Loucy (cell line): ENCODE measurements at regions not wholly inside any gene's neighbourhood (a gene's known extent, or its start where the extent isn't known, plus 50 kb on each side); places are given as distances from the start of the nearest gene placed in this dataset.

Experiments used
- H2AFZ ChIP-seq: fragments of 200-600 bp; sonication (generic); 2 replicates; pipeline ENCODE4 v1.6.0; 2016; ENCODE audit warnings: antibody characterized with exemption, mild to moderate bottlenecking, low read length, moderate library complexity
- H3F3A ChIP-seq: fragments of 200-600 bp; 2 replicates; pipeline ENCODE4 v1.6.0; 2016; ENCODE audit warnings: antibody characterized with exemption, low read depth, mild to moderate bottlenecking
- H3K27me3 ChIP-seq: fragments of 200-600 bp; sonication (generic); 2 replicates; pipeline ENCODE4 v1.6.1; 2014; ENCODE audit warnings: low read length, mild to moderate bottlenecking; ENCODE audit not compliant: insufficient read depth, poor library complexity, severe bottlenecking
- H3K36me3 ChIP-seq: fragments of 200-600 bp; sonication (generic); 2 replicates; pipeline ENCODE4 v1.6.1; 2016; ENCODE audit warnings: low read length; ENCODE audit not compliant: insufficient read depth
- H3K4me1 ChIP-seq: fragments of 200-600 bp; sonication (generic); 2 replicates; pipeline ENCODE4 v1.5.1; 2014; ENCODE audit warnings: low read length, mild to moderate bottlenecking; ENCODE audit not compliant: insufficient read depth, poor library complexity, severe bottlenecking
- H3K4me2 ChIP-seq: fragments of 200-600 bp; sonication (generic); 2 replicates; pipeline ENCODE4 v1.6.0; 2014; ENCODE audit warnings: antibody characterized with exemption, low read length, low read depth, mild to moderate bottlenecking; ENCODE audit not compliant: poor library complexity, severe bottlenecking
- H3K4me3 ChIP-seq: fragments of 200-600 bp; sonication (generic); 2 replicates; pipeline ENCODE4 v1.5.1; 2014; ENCODE audit warnings: low read length, mild to moderate bottlenecking, mixed read lengths; ENCODE audit not compliant: poor library complexity, severe bottlenecking
- H3K79me2 ChIP-seq: fragments of 200-600 bp; sonication (generic); 2 replicates; pipeline ENCODE4 v1.6.1; 2014; ENCODE audit warnings: low read length; ENCODE audit not compliant: insufficient read depth
- H3K9ac ChIP-seq: fragments of 200-600 bp; sonication (generic); 2 replicates; pipeline ENCODE4 v1.6.0; 2014; ENCODE audit warnings: mild to moderate bottlenecking, low read depth, low read length, moderate library complexity; ENCODE audit not compliant: poor library complexity, severe bottlenecking
- H3K9me2 ChIP-seq: fragments of 200-600 bp; sonication (generic); replicated peaks from 2 replicates; pipeline ENCODE4 v1.6.1; 2016; ENCODE audit warnings: low read depth, low read length, mixed read lengths
- H3K9me3 ChIP-seq: fragments of 200-600 bp; sonication (generic); 2 replicates; pipeline ENCODE4 v1.6.1; 2014; ENCODE audit warnings: mild to moderate bottlenecking, antibody characterized with exemption, low read length, low read depth; ENCODE audit not compliant: insufficient read depth
- H4K20me1 ChIP-seq: fragments of 200-600 bp; sonication (generic); 2 replicates; pipeline ENCODE4 v1.6.0; 2014; ENCODE audit warnings: antibody characterized with exemption, low read length, mild to moderate bottlenecking; ENCODE audit not compliant: insufficient read depth, poor library complexity, severe bottlenecking
- CTCF ChIP-seq: fragments of 200-600 bp; sonication (generic); conservative IDR thresholded peaks from 2 replicates; pipeline ENCODE4 v1.5.1; 2014; ENCODE audit warnings: mild to moderate bottlenecking, antibody characterized with exemption, low read length
- EZH2phosphoT487 ChIP-seq: fragments of 200-600 bp; IDR thresholded peaks from 2 replicates; pipeline ENCODE4 v1.6.1; 2018; ENCODE audit warnings: antibody characterized with exemption, mild to moderate bottlenecking, moderate library complexity, borderline replicate concordance

- Histone ChIP-seq H2AFZ (no peak overlapping the region), H3K79me2 (no peaks in the 10 kb centered on the region), H3K9me2 (no peaks in the 10 kb centered on the region), H3F3A (no peaks in the 10 kb centered on the region), H3K4me3 (no peak overlapping the region), H3K27me3 (no peaks in the 10 kb centered on the region), H3K4me2 (no peak overlapping the region), H3K9me3 (no peaks in the 10 kb centered on the region), H4K20me1 (no peaks in the 10 kb centered on the region), H3K4me1 (no peaks in the 10 kb centered on the region), H3K9ac (no peak overlapping the region), H3K36me3 (no peaks in the 10 kb centered on the region)
- TF ChIP-seq EZH2phosphoT487 (no peak), CTCF (no peak)
These were observed 295.1 kb downstream of the MIAT start for GRCh38 chr22:26952451-26953011.

- Histone ChIP-seq H3F3A (no peaks in the 10 kb centered on the region), H3K4me3 (no peak overlapping the region), H4K20me1 (no peaks in the 10 kb centered on the region), H3K79me2 (no peaks in the 10 kb centered on the region), H3K9me3 (no peaks in the 10 kb centered on the region), H2AFZ (no peak overlapping the region), H3K27me3 (no peaks in the 10 kb centered on the region), H3K9me2 (no peaks in the 10 kb centered on the region), H3K4me1 (no peaks in the 10 kb centered on the region), H3K4me2 (no peak overlapping the region), H3K9ac (no peak overlapping the region), H3K36me3 (no peaks in the 10 kb centered on the region)
- TF ChIP-seq CTCF (no peak), EZH2phosphoT487 (no peak)
These were observed 295.9 kb downstream of the MIAT start for GRCh38 chr22:26953012-26953883.

GRCh38 chr22:26956371-26956770 is 299.0 kb downstream of the MIAT start:
- no peaks in the 10 kb centered on the region for H3K27me3 ChIP-seq
- H2AFZ ChIP-seq = no peak overlapping the region
- H4K20me1 ChIP-seq = no peaks in the 10 kb centered on the region
- H3K9ac ChIP-seq = no peak overlapping the region
- no peaks in the 10 kb centered on the region for H3K79me2 ChIP-seq
- no peak overlapping the region for H3K4me3 ChIP-seq
- TF ChIP-seq CTCF (no peak), EZH2phosphoT487 (no peak)
- no peak overlapping the region for H3K4me2 ChIP-seq
- H3K9me2 ChIP-seq = no peaks in the 10 kb centered on the region
- no peaks in the 10 kb centered on the region for H3K4me1 ChIP-seq
- H3K9me3 ChIP-seq = no peaks in the 10 kb centered on the region
- H3F3A ChIP-seq = no peaks in the 10 kb centered on the region
- no peaks in the 10 kb centered on the region for H3K36me3 ChIP-seq
